ENCODE measurements at regions not wholly inside any gene's neighbourhood (a gene's known extent, or its start where the extent isn't known, plus 50 kb on each side); places are given as distances from the start of the nearest gene placed in this dataset.

- no peak for FAIRE-seq
- no peak for DNase-seq (ENCODE audit: extremely low spot score, insufficient read length, low read depth)
Measured at GRCh38 chr2:95539290-95539689, 52.5 kb upstream of the TRIM43 start.

- peak; percentile 87 for FAIRE-seq
Measured at GRCh38 chr2:95539836-95540235, 52.0 kb upstream of the TRIM43 start.

More at GRCh38 chr2:95539836-95540235, 52.0 kb upstream of the TRIM43 start:
- DNase-seq (ENCODE audit: extremely low spot score, insufficient read length, low read depth), result peak; percentile 11

Measured in GM18507 (cell line).